Endodermal cell (in vitro differentiated cells): ENCODE measurements at regions not wholly inside any gene's neighbourhood (a gene's known extent, or its start where the extent isn't known, plus 50 kb on each side); places are given as distances from the start of the nearest gene placed in this dataset.

Experiments used
- DNase-seq: peaks from one replicate; pipeline ENCODE4 v3.0.0-alpha.2; 2017
- H3K27ac ChIP-seq: 2 replicates; pipeline ENCODE4 v1.5.1; 2013; ENCODE audit warnings: mild to moderate bottlenecking, low read depth, low read length, moderate library complexity
- H3K27me3 ChIP-seq: 2 replicates; pipeline ENCODE4 v1.6.1; 2013; ENCODE audit warnings: mild to moderate bottlenecking, low read length, moderate library complexity; ENCODE audit not compliant: insufficient read depth, control insufficient read depth, poor library complexity, severe bottlenecking
- H3K36me3 ChIP-seq: 2 replicates; pipeline ENCODE4 v1.7.0; 2013; ENCODE audit warnings: mild to moderate bottlenecking, low read length, moderate library complexity; ENCODE audit not compliant: control insufficient read depth, insufficient read depth
- H3K4me1 ChIP-seq: one replicate; pipeline ENCODE4 v1.7.0; 2013; ENCODE audit warnings: low read length; ENCODE audit not compliant: control insufficient read depth, insufficient read depth
- H3K4me3 ChIP-seq: 2 replicates; pipeline ENCODE4 v1.5.1; 2013; ENCODE audit warnings: mild to moderate bottlenecking, low read length, moderate library complexity
- H3K9ac ChIP-seq: 2 replicates; pipeline ENCODE4 v1.6.1; 2013; ENCODE audit warnings: mild to moderate bottlenecking, low read length, moderate library complexity; ENCODE audit not compliant: poor library complexity, severe bottlenecking; ENCODE audit errors: extremely low read depth
- H3K9me3 ChIP-seq: 2 replicates; pipeline ENCODE4 v1.6.1; 2013; ENCODE audit warnings: mild to moderate bottlenecking, low read length, moderate library complexity; ENCODE audit not compliant: control insufficient read depth
- H3K27ac Mint-ChIP-seq: 2 replicates; pipeline ENCODE4 v1.8.0; 2020; ENCODE audit warnings: mixed read lengths
- H3K27me3 Mint-ChIP-seq: 2 replicates; pipeline ENCODE4 v1.8.0; 2021; ENCODE audit warnings: mild to moderate bottlenecking, mixed read lengths; ENCODE audit not compliant: insufficient read depth
- H3K36me3 Mint-ChIP-seq: 2 replicates; pipeline ENCODE4 v1.8.0; 2020; ENCODE audit warnings: low read depth, mixed read lengths
- H3K4me1 Mint-ChIP-seq: 2 replicates; pipeline ENCODE4 v1.8.0; 2020; ENCODE audit warnings: mixed read lengths
- H3K4me3 Mint-ChIP-seq: 2 replicates; pipeline ENCODE4 v1.8.0; 2020; ENCODE audit warnings: mild to moderate bottlenecking, moderate library complexity, mixed read lengths
- H3K9me3 Mint-ChIP-seq: 2 replicates; pipeline ENCODE4 v1.8.0; 2020; ENCODE audit warnings: mild to moderate bottlenecking, mixed read lengths
- CTCF ChIP-seq: fragments of 200-600 bp; sonication (generic); conservative IDR thresholded peaks from 2 replicates; pipeline ENCODE4 v1.5.0; 2021; ENCODE audit warnings: antibody characterized with exemption, mild to moderate bottlenecking
- WGBS, 2 experiments: methylation state at CpG; one replicate each; pipeline versions ENCODE4 v1.1.5 to v1.1.7; 2013; ENCODE audit warnings: missing lambda C conversion rate in 2 of 2, mixed read lengths in 1 of 2; ENCODE audit not compliant: insufficient coverage in 1 of 2, insufficient read length in 1 of 2; 5-methylcytosine and 5-hydroxymethylcytosine counted together

- H3K4me1 ChIP-seq: no peaks in the 10 kb centered on the region
- TF ChIP-seq CTCF: no peak
- H3K4me1 Mint-ChIP-seq: no peaks in the 10 kb centered on the region
- H3K27me3 ChIP-seq: no peaks in the 10 kb centered on the region
- no peak overlapping the region for H3K9ac ChIP-seq
- no peaks in the 10 kb centered on the region for H3K9me3 Mint-ChIP-seq
- no peaks in the 10 kb centered on the region for H3K36me3 Mint-ChIP-seq
- no peak overlapping the region for H3K27ac Mint-ChIP-seq
- DNase-seq: no peak
- no peak overlapping the region for H3K4me3 Mint-ChIP-seq
- no peaks in the 10 kb centered on the region for H3K36me3 ChIP-seq
- no peaks in the 10 kb centered on the region for H3K9me3 ChIP-seq
- no peak overlapping the region for H3K4me3 ChIP-seq
- no peak overlapping the region for H3K27ac ChIP-seq
- H3K27me3 Mint-ChIP-seq: peaks cover 13% of the 10 kb centered on the region
- WGBS, 2 experiments: 92 to 98% methylated on average over 5 to 7 of the region's 7 CpGs
These were observed 53.5 kb upstream of the PCSK6 start for GRCh38 chr15:101543026-101543390.

DNA sequence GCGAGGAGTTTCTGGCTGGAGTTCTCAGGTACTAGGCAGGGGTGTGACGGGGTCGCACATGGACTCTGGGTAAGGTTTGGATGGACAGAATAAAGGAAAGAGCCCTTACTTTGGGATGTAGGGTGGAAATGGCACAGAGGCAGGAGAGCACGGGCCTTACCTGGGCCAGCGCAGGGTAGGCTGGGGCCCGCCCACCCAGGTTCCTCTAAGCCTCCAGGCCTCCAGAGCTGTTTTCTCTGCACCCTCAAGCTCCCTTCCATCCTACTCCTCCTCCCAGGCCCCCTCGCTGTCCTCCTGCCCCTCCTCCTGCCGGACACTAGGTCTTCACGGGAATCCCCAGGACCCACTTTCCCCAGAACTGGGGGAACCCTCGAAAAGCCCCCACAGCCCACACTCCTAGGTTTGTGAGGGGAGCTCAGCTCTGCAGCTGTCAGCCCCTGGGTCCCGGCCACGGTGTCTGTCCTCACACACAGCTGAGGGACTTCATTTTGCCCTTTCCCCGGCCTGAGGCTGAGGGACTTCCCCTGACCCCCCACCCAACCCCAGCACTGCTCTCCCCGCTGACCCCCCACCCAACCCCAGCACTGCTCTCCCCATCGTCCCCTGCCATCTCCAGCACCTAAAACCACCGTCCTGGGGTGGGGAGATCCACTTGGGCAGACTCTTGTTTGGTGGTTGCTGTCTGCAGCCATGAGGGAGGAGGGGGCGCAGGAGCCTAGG lies 53.0 kb upstream of the PCSK6 start:
- no peak overlapping the region for H3K27ac Mint-ChIP-seq
- H3K9me3 Mint-ChIP-seq: no peaks in the 10 kb centered on the region
- DNase-seq: peak; percentile 44
- no peaks in the 10 kb centered on the region for H3K4me1 Mint-ChIP-seq
- no peak overlapping the region for H3K4me3 ChIP-seq
- no peaks in the 10 kb centered on the region for H3K9me3 ChIP-seq
- no peaks in the 10 kb centered on the region for H3K27me3 ChIP-seq
- H3K4me1 ChIP-seq: no peaks in the 10 kb centered on the region
- 90 to 97% methylated on average over 6 to 14 of the region's 17 CpGs for WGBS, 2 experiments
- no peaks in the 10 kb centered on the region for H3K36me3 Mint-ChIP-seq
- no peak overlapping the region for H3K9ac ChIP-seq
- peaks cover 13% of the 10 kb centered on the region for H3K27me3 Mint-ChIP-seq
- H3K4me3 Mint-ChIP-seq: no peak overlapping the region
- H3K36me3 ChIP-seq: no peaks in the 10 kb centered on the region
- no peak overlapping the region for H3K27ac ChIP-seq
- no peak for TF ChIP-seq CTCF

GRCh38 chr15:101541501-101542292 lies 52.2 kb upstream of the PCSK6 start:
- H3K27ac ChIP-seq: no peak overlapping the region
- Mint-ChIP-seq H3K27me3 (peaks cover 13% of the 10 kb centered on the region), H3K4me3 (no peak overlapping the region), H3K36me3 (no peaks in the 10 kb centered on the region), H3K27ac (no peak overlapping the region), H3K9me3 (no peaks in the 10 kb centered on the region), H3K4me1 (no peaks in the 10 kb centered on the region)
- H3K9me3 ChIP-seq: no peaks in the 10 kb centered on the region
- WGBS, 2 experiments: 95 to 97% methylated on average over 4 to 14 of the region's 14 CpGs
- H3K36me3 ChIP-seq: no peaks in the 10 kb centered on the region
- DNase-seq: peak; percentile 33
- no peak overlapping the region for H3K9ac ChIP-seq
- no peaks in the 10 kb centered on the region for H3K27me3 ChIP-seq
- no peaks in the 10 kb centered on the region for H3K4me1 ChIP-seq
- TF ChIP-seq CTCF: no peak
- H3K4me3 ChIP-seq: no peak overlapping the region
